Endodermal cell (in vitro differentiated cells): ENCODE measurements at regions not wholly inside any gene's neighbourhood (a gene's known extent, or its start where the extent isn't known, plus 50 kb on each side); places are given as distances from the start of the nearest gene placed in this dataset.

Experiments used
- DNase-seq: peaks from one replicate; pipeline ENCODE4 v3.0.0-alpha.2; 2017
- H3K27ac ChIP-seq: 2 replicates; pipeline ENCODE4 v1.5.1; 2013; ENCODE audit warnings: mild to moderate bottlenecking, low read depth, low read length, moderate library complexity
- H3K27me3 ChIP-seq: 2 replicates; pipeline ENCODE4 v1.6.1; 2013; ENCODE audit warnings: mild to moderate bottlenecking, low read length, moderate library complexity; ENCODE audit not compliant: insufficient read depth, control insufficient read depth, poor library complexity, severe bottlenecking
- H3K36me3 ChIP-seq: 2 replicates; pipeline ENCODE4 v1.7.0; 2013; ENCODE audit warnings: mild to moderate bottlenecking, low read length, moderate library complexity; ENCODE audit not compliant: control insufficient read depth, insufficient read depth
- H3K4me1 ChIP-seq: one replicate; pipeline ENCODE4 v1.7.0; 2013; ENCODE audit warnings: low read length; ENCODE audit not compliant: control insufficient read depth, insufficient read depth
- H3K4me3 ChIP-seq: 2 replicates; pipeline ENCODE4 v1.5.1; 2013; ENCODE audit warnings: mild to moderate bottlenecking, low read length, moderate library complexity
- H3K9ac ChIP-seq: 2 replicates; pipeline ENCODE4 v1.6.1; 2013; ENCODE audit warnings: mild to moderate bottlenecking, low read length, moderate library complexity; ENCODE audit not compliant: poor library complexity, severe bottlenecking; ENCODE audit errors: extremely low read depth
- H3K9me3 ChIP-seq: 2 replicates; pipeline ENCODE4 v1.6.1; 2013; ENCODE audit warnings: mild to moderate bottlenecking, low read length, moderate library complexity; ENCODE audit not compliant: control insufficient read depth
- H3K27ac Mint-ChIP-seq: 2 replicates; pipeline ENCODE4 v1.8.0; 2020; ENCODE audit warnings: mixed read lengths
- H3K27me3 Mint-ChIP-seq: 2 replicates; pipeline ENCODE4 v1.8.0; 2021; ENCODE audit warnings: mild to moderate bottlenecking, mixed read lengths; ENCODE audit not compliant: insufficient read depth
- H3K36me3 Mint-ChIP-seq: 2 replicates; pipeline ENCODE4 v1.8.0; 2020; ENCODE audit warnings: low read depth, mixed read lengths
- H3K4me1 Mint-ChIP-seq: 2 replicates; pipeline ENCODE4 v1.8.0; 2020; ENCODE audit warnings: mixed read lengths
- H3K4me3 Mint-ChIP-seq: 2 replicates; pipeline ENCODE4 v1.8.0; 2020; ENCODE audit warnings: mild to moderate bottlenecking, moderate library complexity, mixed read lengths
- H3K9me3 Mint-ChIP-seq: 2 replicates; pipeline ENCODE4 v1.8.0; 2020; ENCODE audit warnings: mild to moderate bottlenecking, mixed read lengths
- WGBS, 2 experiments: methylation state at CpG; one replicate each; pipeline versions ENCODE4 v1.1.5 to v1.1.7; 2013; ENCODE audit warnings: missing lambda C conversion rate in 2 of 2, mixed read lengths in 1 of 2; ENCODE audit not compliant: insufficient coverage in 1 of 2, insufficient read length in 1 of 2; 5-methylcytosine and 5-hydroxymethylcytosine counted together
- TF ChIP-seq, protein P1 (sequence below): fragments of 200-600 bp; sonication (generic); conservative IDR thresholded peaks from 2 replicates; pipeline ENCODE4 v1.5.0; 2021; ENCODE audit warnings: antibody characterized with exemption, mild to moderate bottlenecking

DNA sequence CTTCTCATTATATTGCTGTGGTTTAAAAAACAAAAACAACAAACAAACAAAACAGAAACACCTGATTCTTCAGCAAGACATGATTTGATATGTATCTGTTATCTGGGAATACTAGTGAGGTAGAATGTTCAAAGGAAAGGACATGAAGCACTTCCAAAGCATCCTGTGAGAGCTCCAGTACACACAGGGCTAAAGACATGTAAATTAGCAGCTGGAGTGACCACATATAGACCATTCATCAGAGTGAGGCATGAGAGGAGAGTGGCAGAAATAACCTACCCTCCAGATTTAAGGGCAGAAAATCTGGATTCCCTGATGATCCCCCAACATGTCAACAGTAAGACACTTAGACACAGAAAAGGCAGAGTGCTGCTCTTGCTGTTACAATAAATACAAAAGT lies 260.5 kb upstream of the CHRM3 start:
- no peak overlapping the region for H3K27ac ChIP-seq
- DNase-seq, result no peak
- peaks cover 4% of the 10 kb centered on the region for H3K9me3 Mint-ChIP-seq

DNA sequence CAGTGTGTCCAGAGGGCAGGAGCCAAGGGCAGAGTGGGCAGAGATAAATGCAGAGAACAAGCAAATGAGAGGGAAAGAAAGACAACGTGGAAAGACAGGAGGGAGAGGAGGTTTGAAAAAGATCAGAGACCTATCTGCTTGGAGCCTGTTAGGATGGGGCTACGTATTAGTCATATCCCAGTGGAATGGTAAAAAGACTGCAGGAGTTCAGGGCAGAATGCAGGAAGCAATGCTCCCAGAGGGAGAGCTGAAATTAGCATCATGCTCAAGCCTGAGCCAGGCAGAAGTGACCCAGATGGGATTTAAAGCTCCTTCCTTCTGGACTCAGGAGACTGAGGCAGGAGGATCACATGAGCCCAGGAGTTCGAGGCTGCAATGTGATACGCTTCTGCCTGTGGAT lies 261.3 kb upstream of the CHRM3 start:
- TF ChIP-seq, protein P1, sequence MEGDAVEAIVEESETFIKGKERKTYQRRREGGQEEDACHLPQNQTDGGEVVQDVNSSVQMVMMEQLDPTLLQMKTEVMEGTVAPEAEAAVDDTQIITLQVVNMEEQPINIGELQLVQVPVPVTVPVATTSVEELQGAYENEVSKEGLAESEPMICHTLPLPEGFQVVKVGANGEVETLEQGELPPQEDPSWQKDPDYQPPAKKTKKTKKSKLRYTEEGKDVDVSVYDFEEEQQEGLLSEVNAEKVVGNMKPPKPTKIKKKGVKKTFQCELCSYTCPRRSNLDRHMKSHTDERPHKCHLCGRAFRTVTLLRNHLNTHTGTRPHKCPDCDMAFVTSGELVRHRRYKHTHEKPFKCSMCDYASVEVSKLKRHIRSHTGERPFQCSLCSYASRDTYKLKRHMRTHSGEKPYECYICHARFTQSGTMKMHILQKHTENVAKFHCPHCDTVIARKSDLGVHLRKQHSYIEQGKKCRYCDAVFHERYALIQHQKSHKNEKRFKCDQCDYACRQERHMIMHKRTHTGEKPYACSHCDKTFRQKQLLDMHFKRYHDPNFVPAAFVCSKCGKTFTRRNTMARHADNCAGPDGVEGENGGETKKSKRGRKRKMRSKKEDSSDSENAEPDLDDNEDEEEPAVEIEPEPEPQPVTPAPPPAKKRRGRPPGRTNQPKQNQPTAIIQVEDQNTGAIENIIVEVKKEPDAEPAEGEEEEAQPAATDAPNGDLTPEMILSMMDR, result no peak
- H3K27me3 ChIP-seq, result no peaks in the 10 kb centered on the region
- 36 to 70% methylated on average over 2 to 4 of the region's 4 CpGs for WGBS, 2 experiments
- peaks cover 4% of the 10 kb centered on the region for H3K9me3 Mint-ChIP-seq
- H3K4me3 Mint-ChIP-seq, result no peak overlapping the region
- H3K9me3 ChIP-seq, result no peaks in the 10 kb centered on the region
- H3K27me3 Mint-ChIP-seq, result no peaks in the 10 kb centered on the region
- H3K9ac ChIP-seq, result no peak overlapping the region
- H3K36me3 Mint-ChIP-seq, result no peaks in the 10 kb centered on the region
- no peak overlapping the region for H3K4me3 ChIP-seq
- H3K4me1 ChIP-seq, result no peaks in the 10 kb centered on the region
- no peak overlapping the region for H3K27ac ChIP-seq
- H3K27ac Mint-ChIP-seq, result no peak overlapping the region
- peak; percentile 67 for DNase-seq
- peaks cover 18% of the 10 kb centered on the region for H3K4me1 Mint-ChIP-seq
- no peaks in the 10 kb centered on the region for H3K36me3 ChIP-seq

More for the DNA sequence above, 260.5 kb upstream of the CHRM3 start:
- TF ChIP-seq, protein P1, result no peak
- Mint-ChIP-seq H3K4me1 (peaks cover 18% of the 10 kb centered on the region), H3K27ac (no peak overlapping the region), H3K4me3 (no peak overlapping the region), H3K36me3 (no peaks in the 10 kb centered on the region), H3K27me3 (no peaks in the 10 kb centered on the region)
- H3K9me3 ChIP-seq, result no peaks in the 10 kb centered on the region
- no peak overlapping the region for H3K9ac ChIP-seq
- no peaks in the 10 kb centered on the region for H3K36me3 ChIP-seq
- no peaks in the 10 kb centered on the region for H3K27me3 ChIP-seq
- H3K4me1 ChIP-seq, result no peaks in the 10 kb centered on the region
- no peak overlapping the region for H3K4me3 ChIP-seq

DNA sequence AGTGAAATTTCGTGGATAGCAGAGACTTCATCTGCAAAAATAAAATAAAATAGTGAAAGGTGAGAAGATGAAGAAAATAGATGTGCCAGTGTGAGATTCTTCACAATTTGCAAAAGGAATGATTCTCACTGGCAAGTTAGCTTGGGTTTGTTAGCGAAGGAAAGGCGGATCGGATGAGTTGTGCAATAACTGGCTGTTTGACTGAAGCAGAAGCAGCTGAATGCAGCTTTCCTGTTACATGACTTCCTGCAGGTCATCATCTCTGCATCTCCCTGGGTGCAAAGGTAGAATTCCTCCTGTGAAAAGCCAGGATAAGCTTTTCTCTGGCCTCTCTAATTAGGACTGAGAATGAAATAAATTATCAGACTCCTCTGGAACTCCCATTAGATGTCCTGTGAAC lies 263.1 kb upstream of the CHRM3 start:
- TF ChIP-seq, protein P1, result no peak
- no peaks in the 10 kb centered on the region for H3K36me3 ChIP-seq
- peaks cover 4% of the 10 kb centered on the region for H3K9me3 Mint-ChIP-seq
- no peaks in the 10 kb centered on the region for H3K27me3 ChIP-seq
- no peak overlapping the region for H3K27ac ChIP-seq
- no peak overlapping the region for H3K4me3 Mint-ChIP-seq
- H3K4me1 Mint-ChIP-seq, result peaks cover 18% of the 10 kb centered on the region
- no peaks in the 10 kb centered on the region for H3K27me3 Mint-ChIP-seq
- no peak overlapping the region for H3K9ac ChIP-seq
- H3K27ac Mint-ChIP-seq, result no peak overlapping the region
- no peak for DNase-seq
- 90 to 96% methylated on average over 4 of the region's 4 CpGs for WGBS, 2 experiments
- no peaks in the 10 kb centered on the region for H3K36me3 Mint-ChIP-seq
- H3K4me1 ChIP-seq, result no peaks in the 10 kb centered on the region
- H3K9me3 ChIP-seq, result no peaks in the 10 kb centered on the region
- H3K4me3 ChIP-seq, result no peak overlapping the region
